SK-N-MC (cell line): ENCODE measurements at regions not wholly inside any gene's neighbourhood (a gene's known extent, or its start where the extent isn't known, plus 50 kb on each side); places are given as distances from the start of the nearest gene placed in this dataset.

Experiments
- EZH2 ChIP-seq: fragments of 200-600 bp; sonication (generic); IDR thresholded peaks from one replicate; pipeline ENCODE4 v1.6.1; 2017; ENCODE audit warnings: antibody characterized with exemption
- FOXP2 ChIP-seq: optimal IDR thresholded peaks from 2 replicates; pipeline ENCODE3; 2011; ENCODE audit warnings: mild to moderate bottlenecking, moderate library complexity; ENCODE audit not compliant: insufficient read depth; ENCODE audit errors: extremely low read length, control extremely low read depth
- POLR2AphosphoS5 ChIP-seq: IDR thresholded peaks from 2 replicates; pipeline ENCODE4 v1.6.1; 2012; ENCODE audit warnings: mild to moderate bottlenecking, low read depth, low read length, borderline replicate concordance

GRCh38 chr2:189304360-189304759 lies 124.8 kb upstream of the COL5A2 start:
- TF ChIP-seq POLR2AphosphoS5 = no peak
- TF ChIP-seq EZH2 = no peak
- TF ChIP-seq FOXP2 = no peak
